K562 (cell line): ENCODE measurements at regions not wholly inside any gene's neighbourhood (a gene's known extent, or its start where the extent isn't known, plus 50 kb on each side); places are given as distances from the start of the nearest gene placed in this dataset.

Experiments
- ATF2 ChIP-seq: sonication (generic); formaldehyde crosslinking; IDR thresholded peaks from 2 replicates; pipeline ENCODE4 v1.8.1; 2022; ENCODE audit warnings: missing genetic modification reagents
- ILF3 ChIP-seq: fragments of 450-650 bp; IDR thresholded peaks from 2 replicates; pipeline ENCODE4 v1.6.1; 2018; ENCODE audit warnings: antibody characterized with exemption, mild to moderate bottlenecking, moderate library complexity, borderline replicate concordance
- KLF1 ChIP-seq: fragments of 450-650 bp; IDR thresholded peaks from 2 replicates; pipeline ENCODE4 v1.6.1; 2016; ENCODE audit warnings: missing genetic modification characterization, missing compliant biosample characterization
- POLR2AphosphoS5 ChIP-seq: IDR thresholded peaks from 2 replicates; pipeline ENCODE4 v1.6.1; 2011; ENCODE audit warnings: mild to moderate bottlenecking, low read depth, low read length, moderate library complexity; ENCODE audit not compliant: control insufficient read depth, insufficient read depth
- POLR3A ChIP-seq: IDR thresholded peaks from 2 replicates; pipeline ENCODE4 v1.6.1; 2011; ENCODE audit warnings: borderline replicate concordance, mild to moderate bottlenecking, moderate library complexity; ENCODE audit not compliant: insufficient read length, insufficient read depth; ENCODE audit errors: extremely low read depth
- PRDM10 ChIP-seq: fragments of 450-650 bp; IDR thresholded peaks from 2 replicates; pipeline ENCODE4 v1.6.1; 2018; ENCODE audit not compliant: partially characterized antibody
- RBM22 ChIP-seq: fragments of 200-400 bp; formaldehyde crosslinking; IDR thresholded peaks from 2 replicates; pipeline ENCODE4 v1.6.1; 2018; ENCODE audit warnings: low read length, low read depth; ENCODE audit not compliant: poor library complexity, severe bottlenecking
- RNF219 ChIP-seq: fragments of 250-450 bp; sonication (Bioruptor Pico); IDR thresholded peaks from 2 replicates; pipeline ENCODE4 v1.5.0; 2022; ENCODE audit warnings: mild to moderate bottlenecking
- SMAD1 ChIP-seq: fragments of 150-350 bp; IDR thresholded peaks from 2 replicates; pipeline ENCODE4 v1.6.1; 2014; ENCODE audit warnings: low read length, low read depth; ENCODE audit not compliant: partially characterized antibody
- TRIM25 ChIP-seq: fragments of 450-650 bp; IDR thresholded peaks from 2 replicates; pipeline ENCODE4 v1.7.0; 2016; ENCODE audit warnings: borderline replicate concordance
- XRCC4 ChIP-seq: IDR thresholded peaks from one replicate; pipeline ENCODE4 v1.6.1; 2011; ENCODE audit not compliant: insufficient read depth, insufficient read length; ENCODE audit errors: extremely low read depth
- ZFX ChIP-seq: sonication (generic); formaldehyde crosslinking; IDR thresholded peaks from 2 replicates; pipeline ENCODE4 v1.8.0; 2022; ENCODE audit warnings: mild to moderate bottlenecking, missing genetic modification reagents, moderate library complexity
- ZNF134 ChIP-seq: fragments of 250-450 bp; sonication (Bioruptor Pico); conservative IDR thresholded peaks from 2 replicates; pipeline ENCODE4 v1.4.0; 2020
- ZNF431 ChIP-seq: sonication (generic); formaldehyde crosslinking; IDR thresholded peaks from 2 replicates; pipeline ENCODE4 v1.8.0; 2022; ENCODE audit warnings: mild to moderate bottlenecking, missing genetic modification reagents
- ZNF507 ChIP-seq: conservative IDR thresholded peaks from 2 replicates; pipeline ENCODE4 v1.6.1; 2017; ENCODE audit warnings: missing genetic modification characterization, missing compliant biosample characterization
- ZNF696 ChIP-seq: fragments of 250-450 bp; sonication (Bioruptor Pico); conservative IDR thresholded peaks from 2 replicates; pipeline ENCODE4 v1.4.0; 2020; ENCODE audit warnings: mild to moderate bottlenecking, moderate library complexity
- ZNF75A ChIP-seq: fragments of 450-650 bp; formaldehyde crosslinking; IDR thresholded peaks from 2 replicates; pipeline ENCODE4 v1.4.0; 2020; ENCODE audit warnings: mild to moderate bottlenecking
- ZNF79 ChIP-seq: fragments of 250-450 bp; sonication (Bioruptor Pico); IDR thresholded peaks from 2 replicates; pipeline ENCODE4 v1.4.0; 2020; ENCODE audit warnings: low read depth, mild to moderate bottlenecking, moderate library complexity

- TF ChIP-seq PRDM10 (peak; percentile 99), SMAD1 (peak; percentile 65), ZNF696 (peak; percentile 21; the same call in 1 of the 2 replicates), RBM22 (no peak), RNF219 (CRISPR knock-in tag) (no peak), POLR3A (no peak), ZNF75A (0 out of 2 replicates have a peak, but pooled peaks have one; percentile 11), KLF1 (no peak), TRIM25 (no peak), ZNF134 (CRISPR knock-in tag) (no peak), ZNF79 (CRISPR knock-in tag) (no peak), ZNF507 (no peak), ATF2 (no peak), XRCC4 (no peak), ZFX (CRISPR knock-in tag) (no peak), POLR2AphosphoS5 (peak; percentile 99), ZNF431 (CRISPR knock-in tag) (no peak), ILF3 (no peak; the same call in 1 of the 2 replicates)
Observed at GRCh38 chr7:106978425-106979420, 65.8 kb upstream of the PRKAR2B start (continued).
